ENCODE measurements at regions not wholly inside any gene's neighbourhood (a gene's known extent, or its start where the extent isn't known, plus 50 kb on each side); places are given as distances from the start of the nearest gene placed in this dataset.

GRCh38 chr15:61476741-61477140 lies 247.6 kb upstream of the RORA start:
- no peak for TF ChIP-seq CTCF (conservative IDR thresholded peaks at IDR 0.05)
- Mint-ChIP-seq H3K36me3 (no peaks in the 10 kb centered on the region), H3K9me3 (no peaks in the 10 kb centered on the region), H3K4me1 (ENCODE audit: unreplicated experiment) (peaks cover 6% of the 10 kb centered on the region), H3K27ac (no peak overlapping the region), H3K27me3 (peaks cover 26% of the 10 kb centered on the region), H3K4me3 (no peak overlapping the region)
- DNase-seq (ENCODE audit: extremely low spot score, unreplicated experiment) = no peak

GRCh38 chr15:61474796-61475195 lies 245.7 kb upstream of the RORA start:
- Mint-ChIP-seq H3K27ac (no peak overlapping the region), H3K36me3 (no peaks in the 10 kb centered on the region), H3K27me3 (peaks cover 17% of the 10 kb centered on the region), H3K9me3 (no peaks in the 10 kb centered on the region), H3K4me1 (ENCODE audit: unreplicated experiment) (no peaks in the 10 kb centered on the region), H3K4me3 (no peak overlapping the region)
- no peak for DNase-seq (ENCODE audit: extremely low spot score, unreplicated experiment)
- TF ChIP-seq CTCF (conservative IDR thresholded peaks at IDR 0.05) = no peak

- H3K9me3 Mint-ChIP-seq = peaks cover 7% of the 10 kb centered on the region
- H3K27me3 Mint-ChIP-seq = peaks cover 5% of the 10 kb centered on the region
- H3K4me1 Mint-ChIP-seq (ENCODE audit: unreplicated experiment) = no peaks in the 10 kb centered on the region
- no peak overlapping the region for H3K27ac Mint-ChIP-seq
- TF ChIP-seq CTCF (conservative IDR thresholded peaks at IDR 0.05) = no peak
- DNase-seq (ENCODE audit: extremely low spot score, unreplicated experiment) = no peak
- no peaks in the 10 kb centered on the region for H3K36me3 Mint-ChIP-seq
- H3K4me3 Mint-ChIP-seq = no peak overlapping the region
These were observed 238.7 kb upstream of the RORA start for GRCh38 chr15:61467823-61468222.

- Mint-ChIP-seq H3K36me3 (no peaks in the 10 kb centered on the region), H3K4me3 (no peak overlapping the region), H3K9me3 (peaks cover 1% of the 10 kb centered on the region), H3K27me3 (no peaks in the 10 kb centered on the region), H3K4me1 (ENCODE audit: unreplicated experiment) (no peaks in the 10 kb centered on the region), H3K27ac (no peak overlapping the region)
- no peak for TF ChIP-seq CTCF (conservative IDR thresholded peaks at IDR 0.05)
- no peak for DNase-seq (ENCODE audit: extremely low spot score, unreplicated experiment)
These were observed 230.9 kb upstream of the RORA start for GRCh38 chr15:61459785-61460707.

GRCh38 chr15:61457050-61457733 lies 228.1 kb upstream of the RORA start:
- H3K27me3 Mint-ChIP-seq = no peaks in the 10 kb centered on the region
- no peak for DNase-seq (ENCODE audit: extremely low spot score, unreplicated experiment)
- no peak for TF ChIP-seq CTCF (conservative IDR thresholded peaks at IDR 0.05)
- no peak overlapping the region for H3K27ac Mint-ChIP-seq
- no peaks in the 10 kb centered on the region for H3K4me1 Mint-ChIP-seq (ENCODE audit: unreplicated experiment)
- H3K9me3 Mint-ChIP-seq = no peaks in the 10 kb centered on the region
- no peak overlapping the region for H3K4me3 Mint-ChIP-seq
- no peaks in the 10 kb centered on the region for H3K36me3 Mint-ChIP-seq
